HG02763 (cell line): ENCODE measurements at regions not wholly inside any gene's neighbourhood (a gene's known extent, or its start where the extent isn't known, plus 50 kb on each side); places are given as distances from the start of the nearest gene placed in this dataset.
"Not testable (repeated sequence)": the region's sequence is repeated elsewhere in the genome, so short reads cannot be mapped to it uniquely, and the experiment has no call there.

ENCODE experiments used
- ATAC-seq: cut with Tn5 transposase; IDR thresholded peaks from one replicate; pipeline ENCODE4 v1.9.1; 2021; ENCODE audit warnings: mild to moderate bottlenecking, moderate library complexity; ENCODE audit not compliant: unreplicated experiment

GRCh38 chr6:98014442-98015201 is 731.6 kb upstream of the MMS22L start:
- ATAC-seq: no peak

- ATAC-seq: no peak
Observed at GRCh38 chr6:98016565-98016964, 733.5 kb upstream of the MMS22L start.

DNA sequence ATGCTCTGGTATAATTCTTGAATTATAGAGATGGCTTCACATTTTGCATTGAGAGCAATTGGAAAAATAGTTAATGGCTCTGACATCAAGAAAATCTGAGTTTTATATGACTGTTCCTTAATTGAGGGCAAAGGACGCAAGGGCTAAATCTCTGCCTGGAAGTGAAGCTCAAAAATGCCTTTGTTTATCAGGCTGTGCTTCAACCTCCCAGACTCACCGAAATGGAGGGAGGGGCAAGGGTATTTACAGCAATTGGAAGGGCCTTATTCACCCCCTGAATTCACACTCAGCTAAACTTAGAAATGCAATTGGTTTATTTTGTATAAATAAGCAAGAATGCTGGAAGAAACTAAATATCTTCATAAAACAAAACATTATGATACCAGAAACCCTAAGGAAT is 737.2 kb upstream of the MMS22L start:
- ATAC-seq: no peak

DNA sequence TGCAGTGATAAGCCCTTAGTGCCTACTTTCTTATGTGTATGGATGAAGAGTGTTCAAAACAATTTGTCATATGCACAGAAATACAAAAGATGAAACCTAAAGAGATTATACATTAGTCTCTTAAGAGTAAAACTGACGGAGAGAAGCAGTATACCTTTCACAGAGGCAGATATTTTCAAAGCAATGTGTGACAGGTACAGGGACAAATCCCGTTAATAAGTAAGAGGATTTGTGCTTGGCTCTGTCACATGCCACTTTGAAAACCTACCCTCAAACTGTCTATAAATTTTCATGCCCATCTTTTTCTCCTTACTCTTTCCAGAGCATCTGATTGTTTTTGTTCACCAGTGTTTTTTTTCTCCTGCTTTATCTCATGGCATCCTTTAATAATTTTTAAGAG is 741.3 kb upstream of the MMS22L start:
- no peak for ATAC-seq

DNA sequence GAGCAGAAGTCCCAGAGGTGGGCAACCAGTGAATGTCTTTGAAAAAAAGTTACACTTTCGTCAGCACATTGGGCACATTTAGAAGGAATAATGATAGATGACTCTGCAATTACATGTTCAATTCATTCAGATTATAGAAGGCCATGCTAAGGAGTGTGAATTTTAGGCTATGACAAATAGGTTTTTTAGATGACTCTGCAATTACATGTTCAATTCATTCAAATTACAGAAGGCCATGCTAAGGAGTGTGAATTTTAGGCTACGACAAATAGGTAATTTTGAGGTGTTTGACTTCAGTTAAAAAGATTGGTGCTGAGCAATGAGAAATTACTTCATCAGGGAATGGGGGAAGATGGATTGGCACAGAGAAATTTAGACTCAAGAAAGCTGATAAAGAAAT is 744.9 kb upstream of the MMS22L start:
- no peak for ATAC-seq

- ATAC-seq: no peak
Observed at GRCh38 chr6:98033617-98034016, 750.6 kb upstream of the MMS22L start.

DNA sequence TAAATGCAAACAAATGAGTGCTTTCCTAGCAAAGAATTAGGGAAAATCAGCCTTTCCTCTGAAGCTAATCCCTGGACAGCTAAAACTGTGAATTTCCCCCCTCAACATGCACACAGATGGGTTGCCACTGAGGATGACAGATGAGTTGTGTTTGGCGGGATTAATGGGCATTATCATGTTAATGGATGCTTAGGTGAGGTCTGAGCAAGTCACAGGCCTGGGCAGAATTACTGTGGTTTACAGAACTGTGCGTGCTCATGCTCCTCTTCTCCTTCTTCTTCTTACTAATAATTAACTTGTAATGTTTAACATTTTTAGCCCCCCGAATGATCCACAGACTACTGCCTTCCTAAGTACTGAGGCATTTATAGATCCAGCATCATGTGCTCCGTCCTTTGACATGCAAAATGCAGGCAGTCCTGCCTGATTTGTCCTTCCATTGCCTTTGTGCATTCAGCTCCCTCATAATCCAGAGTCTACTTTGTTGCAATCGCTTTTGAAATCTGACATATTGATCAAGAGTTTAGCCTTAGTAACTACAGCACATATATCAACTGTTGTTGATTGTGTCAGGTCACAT is 753.4 kb upstream of the MMS22L start:
- ATAC-seq: no peak

DNA sequence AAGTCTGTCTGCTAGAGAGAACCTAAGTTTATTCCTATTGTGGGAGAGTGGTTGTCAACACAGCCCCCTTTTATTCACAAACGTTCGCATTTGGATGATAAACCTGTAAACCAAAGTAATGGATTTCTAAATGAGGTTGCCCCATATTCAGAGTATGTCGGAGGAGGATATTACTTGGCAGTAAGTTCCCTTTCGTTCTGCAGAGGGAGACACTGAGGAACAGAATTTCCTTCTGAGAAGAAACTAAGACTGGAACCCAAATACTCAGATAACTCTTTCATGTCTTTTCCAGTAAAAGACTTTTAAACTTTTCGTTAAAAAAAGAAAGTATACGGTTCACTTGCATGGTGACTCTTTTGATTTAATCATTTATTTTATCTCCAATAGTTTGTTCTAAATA is 754.6 kb upstream of the MMS22L start:
- ATAC-seq: no peak

DNA sequence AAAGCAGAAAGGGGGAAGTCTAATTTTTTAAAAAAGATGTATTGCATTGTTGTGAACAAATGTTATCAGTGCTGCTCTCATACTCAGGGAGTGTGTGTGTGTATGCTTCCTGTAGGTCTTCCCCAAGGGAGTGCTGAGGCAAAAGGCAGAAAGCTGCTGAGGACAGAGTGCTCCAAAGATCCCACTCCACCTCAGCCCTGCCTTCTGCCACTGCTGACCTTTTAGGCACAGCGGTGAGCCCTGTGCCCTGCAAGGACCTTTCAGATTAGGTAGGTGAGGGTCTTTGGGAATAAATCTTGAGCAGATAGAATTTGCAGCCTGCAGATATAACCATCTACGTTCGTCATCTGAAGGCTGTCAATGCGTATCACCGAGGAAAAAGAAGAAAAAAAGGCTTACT is 756.4 kb upstream of the MMS22L start:
- ATAC-seq: no peak

- ATAC-seq: no peak
Observed at GRCh38 chr6:98039904-98040607, 757.0 kb upstream of the MMS22L start.

DNA sequence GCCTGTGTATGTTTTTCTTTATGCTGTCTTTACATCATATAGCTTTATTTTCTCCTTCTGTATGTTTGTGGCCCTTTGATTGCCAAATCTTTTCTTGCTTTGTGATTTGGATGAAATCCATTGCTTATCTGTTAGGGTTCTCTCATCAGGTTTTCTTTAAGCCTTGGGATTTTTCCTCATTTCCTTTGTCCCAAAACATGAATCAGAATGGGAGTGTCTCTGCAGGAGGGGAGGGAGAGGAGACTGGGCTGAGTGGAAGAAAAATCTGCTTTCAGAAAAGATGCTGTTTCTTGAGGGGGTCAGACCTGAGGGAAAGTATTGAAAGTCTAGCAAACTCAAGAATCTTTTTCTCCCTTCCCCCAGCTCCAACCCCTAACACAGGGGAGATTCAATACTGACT is 758.0 kb upstream of the MMS22L start:
- no peak for ATAC-seq

DNA sequence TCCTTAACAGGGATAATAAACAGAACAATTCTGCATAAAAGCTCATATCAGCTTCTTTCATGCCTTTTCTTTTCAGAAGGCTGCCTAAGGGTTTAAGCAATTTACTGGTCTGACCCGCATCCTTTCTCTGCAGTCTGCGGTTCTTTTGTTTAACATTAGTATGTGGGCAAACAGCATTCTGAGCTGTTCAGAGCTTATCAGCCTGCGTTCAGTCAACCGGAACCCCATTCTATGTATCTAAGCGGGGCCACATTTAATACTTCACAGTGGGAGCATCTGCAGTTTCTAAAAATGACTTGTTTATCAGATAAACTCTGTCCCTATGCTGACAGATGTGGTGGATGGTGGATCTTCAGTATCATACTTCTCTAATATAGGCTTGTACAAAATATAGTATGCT is 758.9 kb upstream of the MMS22L start:
- ATAC-seq: no peak

DNA sequence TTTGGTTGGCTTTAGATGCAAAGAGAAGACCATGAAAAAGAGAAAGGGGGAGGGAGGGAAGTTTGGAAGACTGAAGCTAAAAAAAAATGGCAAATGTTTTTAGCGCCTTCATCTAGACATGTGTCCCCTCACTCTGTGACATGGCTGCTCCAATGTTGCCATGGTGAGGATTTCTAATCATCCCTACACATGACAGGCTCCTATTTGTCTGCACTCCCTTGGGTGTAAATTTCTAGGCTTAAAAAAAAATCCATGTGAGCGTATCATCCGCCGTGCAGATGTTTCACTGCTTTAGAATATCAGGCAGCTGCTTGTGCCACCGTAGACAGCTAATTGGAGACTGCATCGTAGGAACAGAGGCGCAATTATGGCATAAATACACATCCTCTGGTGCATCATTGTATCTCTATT is 761.1 kb upstream of the MMS22L start:
- no peak for ATAC-seq

- ATAC-seq: no peak
Observed at GRCh38 chr6:98044791-98045470, 761.9 kb upstream of the MMS22L start.

DNA sequence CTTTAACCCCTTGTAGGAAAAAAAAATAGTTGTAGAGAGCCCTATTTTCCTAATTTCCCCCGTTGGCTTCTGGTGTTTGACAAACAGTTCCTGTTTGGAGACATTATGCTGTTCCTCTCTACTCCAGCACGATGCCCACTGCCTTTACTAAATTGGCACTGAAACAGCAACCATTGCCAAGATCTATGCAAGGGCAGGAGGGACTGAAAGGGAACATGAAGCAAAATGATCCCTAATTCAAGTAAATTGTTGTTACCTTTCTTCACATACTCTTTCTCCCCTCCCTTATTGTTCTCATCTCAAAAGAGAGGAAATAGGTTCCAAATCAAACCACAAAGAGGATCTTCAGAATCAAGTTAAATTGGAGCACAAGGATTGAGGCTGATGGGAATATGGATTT is 764.1 kb upstream of the MMS22L start:
- no peak for ATAC-seq

DNA sequence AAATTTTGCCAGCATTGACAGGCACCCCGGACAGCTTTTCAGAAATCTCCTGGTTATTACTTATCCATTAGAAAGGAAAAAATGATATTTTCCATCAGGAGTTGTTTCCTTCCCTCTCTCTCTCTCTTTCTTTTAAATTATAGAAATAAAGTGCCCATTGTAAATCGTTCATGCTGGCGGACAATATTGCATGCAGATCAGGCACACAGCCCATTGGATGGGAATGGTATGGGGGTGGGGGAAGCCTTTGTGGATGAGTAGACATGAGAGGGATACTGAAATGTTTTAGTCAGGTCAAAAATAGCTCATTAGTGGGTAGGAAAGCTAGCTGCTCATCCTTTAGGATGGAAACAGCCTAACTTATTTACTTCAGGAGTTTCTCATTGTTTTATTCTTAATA is 764.9 kb upstream of the MMS22L start:
- ATAC-seq: no peak

DNA sequence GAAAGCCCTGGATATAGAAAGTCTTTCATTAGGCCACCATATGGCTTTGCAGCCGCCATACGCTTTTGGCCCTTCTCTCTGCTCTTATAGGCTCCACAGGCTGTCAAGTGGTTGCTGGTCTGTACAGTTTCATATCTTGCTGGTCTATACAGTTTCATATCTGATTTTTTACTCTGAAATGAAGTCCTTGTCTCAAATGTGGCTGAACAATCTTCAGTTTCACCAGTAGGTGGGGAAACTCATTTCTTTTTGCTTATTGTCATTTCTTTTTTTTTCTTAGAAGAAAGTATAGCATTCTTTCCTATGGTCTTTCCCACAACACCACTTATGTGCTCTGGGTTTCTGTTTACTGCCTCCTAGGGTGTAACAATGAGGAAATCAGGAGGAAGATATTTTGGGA is 771.4 kb upstream of the MMS22L start:
- ATAC-seq: no peak

- ATAC-seq: no peak
Observed at GRCh38 chr6:98056955-98057354, 773.9 kb upstream of the MMS22L start.

- no peak for ATAC-seq
Observed at GRCh38 chr6:98067375-98067774, 767.0 kb upstream of the POU3F2 start.

DNA sequence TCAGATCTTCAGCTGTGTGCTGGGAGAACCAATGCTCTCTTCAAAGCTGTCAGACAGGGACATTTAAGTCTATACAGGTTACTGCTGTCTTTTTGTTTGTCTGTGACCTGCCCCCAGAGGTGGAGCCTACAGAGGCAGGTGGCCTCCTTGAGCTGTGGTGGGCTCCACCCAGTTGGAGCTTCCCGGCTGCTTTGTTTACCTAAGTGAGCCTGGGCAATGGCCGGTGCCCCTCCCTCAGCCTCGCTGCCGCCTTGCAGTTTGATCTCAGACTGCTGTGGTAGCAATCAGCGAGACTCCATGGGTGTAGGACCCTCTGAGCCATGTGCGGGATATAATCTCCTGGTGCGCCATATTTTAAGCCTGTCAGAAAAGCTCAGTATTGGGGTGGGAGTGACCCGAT is 745.8 kb upstream of the POU3F2 start:
- ATAC-seq: not testable (repeated sequence)

DNA sequence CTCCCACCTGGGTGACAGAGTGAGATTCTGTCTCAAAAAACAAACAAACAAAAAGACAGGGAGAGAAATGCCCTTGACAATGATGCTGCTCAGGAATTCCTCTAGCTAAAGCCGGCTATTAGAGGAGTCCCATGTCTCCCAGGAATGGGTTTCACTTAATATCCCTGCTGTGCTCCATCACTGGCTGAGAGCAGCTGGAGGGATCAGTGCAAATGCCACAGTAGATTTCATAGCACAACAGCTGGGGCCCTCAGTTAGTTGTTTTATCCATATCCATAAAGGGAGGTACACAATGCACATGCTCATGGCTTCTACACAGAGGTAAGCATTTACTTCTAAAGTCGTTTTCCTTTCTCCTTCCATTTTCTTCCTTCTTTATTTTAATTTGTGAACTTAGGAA is 742.0 kb upstream of the POU3F2 start:
- no peak for ATAC-seq

GRCh38 chr6:98094696-98095095 is 739.7 kb upstream of the POU3F2 start:
- no peak for ATAC-seq
